GM12878 (cell line): ENCODE measurements at regions not wholly inside any gene's neighbourhood (a gene's known extent, or its start where the extent isn't known, plus 50 kb on each side); places are given as distances from the start of the nearest gene placed in this dataset.

Source experiments
- ATAC-seq: fragments of 200-7000 bp; cut with Tn5 transposase; 3 replicates; pipeline ENCODE4 v1.9.1; 2020; ENCODE audit warnings: mild to moderate bottlenecking, moderate library complexity
- BruUV-seq: library from RNA; stranded (reverse); fragments of 400-500 nt; replicated peaks from 2 replicates; lab custom pipeline; 2021; lab: Mats Ljungman, UMichigan
- CTCF ChIA-PET: fragments of 300-600 bp; sonication (Branson Sonifier 250); formaldehyde crosslinking; extraction: SDS; loops from one replicate; lab custom pipeline; 2021; ENCODE audit warnings: inconsistent platforms; lab: Yijun Ruan, JAX
- POLR2A ChIA-PET: fragments of 350-600 bp; formaldehyde crosslinking; extraction: SDS; loops from one replicate; lab custom pipeline; 2021; ENCODE audit warnings: inconsistent platforms; lab: Charles Lee
- RAD21 ChIA-PET: fragments of 300-600 bp; sonication (Branson Sonifier 250); formaldehyde crosslinking; loops from one replicate; lab custom pipeline; 2023; ENCODE audit warnings: antibody characterized with exemption; ENCODE audit not compliant: unreplicated experiment; lab: Charles Lee
- SMC1A ChIA-PET: fragments of 300-600 bp; sonication (Branson Sonifier 250); formaldehyde crosslinking; loops from one replicate; lab custom pipeline; 2023; ENCODE audit not compliant: unreplicated experiment, uncharacterized antibody; lab: Charles Lee
- DNase-seq: peaks from one replicate; pipeline ENCODE4 v3.0.0-alpha.2; 2011; ENCODE audit warnings: low read depth, low spot score
- FAIRE-seq: peaks from 3 replicates; lab custom pipeline; 2011; peaks lifted over from hg19 to GRCh38; lab: Jason Lieb, UNC
- H2AFZ ChIP-seq: 2 replicates; pipeline ENCODE4 v1.6.0; 2011; ENCODE audit warnings: low read depth, low read length, control low read depth; ENCODE audit not compliant: control insufficient read depth
- H3K27ac ChIP-seq: 2 replicates; pipeline ENCODE4 v1.5.1; 2011; ENCODE audit warnings: control low read depth; ENCODE audit not compliant: control insufficient read depth, insufficient read depth
- H3K27me3 ChIP-seq, 2 experiments: replicated peaks in 1 of 2; 2 replicates each; pipeline versions ENCODE4 v1.6.0 to v1.6.1; 2011; ENCODE audit warnings: low read length in 1 of 2; ENCODE audit not compliant: control insufficient read depth in 2 of 2, insufficient read depth in 2 of 2
- H3K36me3 ChIP-seq, 2 experiments: 2 replicates each; pipeline ENCODE4 v1.5.1; 2011; ENCODE audit warnings: low read length in 1 of 2; ENCODE audit not compliant: control insufficient read depth in 2 of 2, insufficient read depth in 2 of 2
- H3K4me1 ChIP-seq: 2 replicates; pipeline ENCODE4 v1.6.1; 2011; ENCODE audit warnings: mild to moderate bottlenecking, low read length, moderate library complexity, mixed read lengths; ENCODE audit not compliant: control insufficient read depth, insufficient read depth
- H3K4me2 ChIP-seq: 2 replicates; pipeline ENCODE4 v1.6.0; 2011; ENCODE audit warnings: control low read depth; ENCODE audit not compliant: control insufficient read depth, insufficient read depth
- H3K4me3 ChIP-seq: fragments of 200-600 bp; sonication (generic); 2 replicates; pipeline ENCODE4 v1.5.1; 2016
- H3K79me2 ChIP-seq: 2 replicates; pipeline ENCODE4 v1.6.0; 2011; ENCODE audit warnings: low read length; ENCODE audit not compliant: control insufficient read depth, insufficient read depth
- H3K9ac ChIP-seq: 2 replicates; pipeline ENCODE4 v1.8.0; 2011; ENCODE audit warnings: low read length, control low read depth, mixed read lengths; ENCODE audit not compliant: control insufficient read depth, insufficient read depth
- H3K9me3 ChIP-seq: replicated peaks from 3 replicates; pipeline ENCODE4 v1.5.1; 2011; ENCODE audit warnings: mild to moderate bottlenecking, low read length; ENCODE audit not compliant: control insufficient read depth, insufficient read depth
- H4K20me1 ChIP-seq: 2 replicates; pipeline ENCODE4 v1.6.0; 2011; ENCODE audit not compliant: control insufficient read depth, insufficient read depth
- ATF2 ChIP-seq: IDR thresholded peaks from 2 replicates; pipeline ENCODE4 v1.6.1; 2012; ENCODE audit warnings: low read length, inconsistent platforms
- CHD1 ChIP-seq: IDR thresholded peaks from 2 replicates; pipeline ENCODE4 v1.6.1; 2012; ENCODE audit warnings: low read depth, low read length, improper control_type of control experiment
- CTCF ChIP-seq, 3 experiments: IDR thresholded peaks in 2 of 3; conservative IDR thresholded peaks in 1 of 3; 2 replicates each; pipeline ENCODE4 v1.5.1; 2011; ENCODE audit warnings: low read depth in 3 of 3, low read length in 3 of 3, mild to moderate bottlenecking in 3 of 3, control low read depth in 2 of 3, moderate library complexity in 2 of 3, inconsistent platforms in 1 of 3, mixed read lengths in 1 of 3; ENCODE audit not compliant: control insufficient read depth in 2 of 3, insufficient read depth in 1 of 3; ENCODE audit errors: extremely low read depth in 1 of 3
- CUX1 ChIP-seq: IDR thresholded peaks from 2 replicates; pipeline ENCODE4 v1.6.1; 2012; ENCODE audit warnings: improper control_type of control experiment, low read depth, low read length; ENCODE audit not compliant: insufficient replicate concordance
- EZH2 ChIP-seq: IDR thresholded peaks from 2 replicates; pipeline ENCODE4 v1.6.1; 2012; ENCODE audit warnings: low read depth, mild to moderate bottlenecking, control low read depth, inconsistent platforms, low read length, borderline replicate concordance; ENCODE audit not compliant: control insufficient read depth
- HDAC6 ChIP-seq: fragments of 200-600 bp; sonication (generic); IDR thresholded peaks from one replicate; pipeline ENCODE4 v1.8.0; 2017; ENCODE audit warnings: antibody characterized with exemption; ENCODE audit not compliant: unreplicated experiment
- HDGF ChIP-seq: fragments of 450-650 bp; IDR thresholded peaks from 2 replicates; pipeline ENCODE4 v1.6.1; 2016; ENCODE audit warnings: antibody characterized with exemption
- JUND ChIP-seq: IDR thresholded peaks from 2 replicates; pipeline ENCODE4 v1.6.1; 2012; ENCODE audit warnings: low read depth, mild to moderate bottlenecking, low read length, improper control_type of control experiment, moderate library complexity
- NKRF ChIP-seq: fragments of 450-650 bp; conservative IDR thresholded peaks from 2 replicates; pipeline ENCODE4 v1.6.1; 2017; ENCODE audit warnings: mild to moderate bottlenecking, moderate library complexity
- POLR2AphosphoS5 ChIP-seq: IDR thresholded peaks from 2 replicates; pipeline ENCODE4 v1.6.1; 2011; ENCODE audit warnings: mild to moderate bottlenecking, low read length, inconsistent platforms
- RB1 ChIP-seq: fragments of 450-650 bp; formaldehyde crosslinking; IDR thresholded peaks from 2 replicates; pipeline ENCODE4 v1.6.1; 2017; ENCODE audit warnings: mild to moderate bottlenecking, borderline replicate concordance
- RCOR1 ChIP-seq: conservative IDR thresholded peaks from 2 replicates; pipeline ENCODE4 v1.6.1; 2012; ENCODE audit warnings: low read depth, low read length, improper control_type of control experiment
- SMC3 ChIP-seq: IDR thresholded peaks from 2 replicates; pipeline ENCODE4 v1.6.1; 2011; ENCODE audit warnings: low read length, improper control_type of control experiment, borderline replicate concordance
- ZNF274 ChIP-seq: IDR thresholded peaks from one replicate; pipeline ENCODE4 v1.8.0; 2011; ENCODE audit not compliant: insufficient read length, insufficient read depth
- WGBS: methylation state at CpG from one replicate; pipeline ENCODE4 v1.1.6; 2016; ENCODE audit warnings: low lambda C conversion rate; ENCODE audit not compliant: insufficient replicate concordance, insufficient coverage; ENCODE audit errors: missing lambda C conversion rate; 5-methylcytosine and 5-hydroxymethylcytosine counted together
- in situ Hi-C: fragments of 300-500 bp; cut with MboI; formaldehyde crosslinking; loops from 9 replicates; pipeline ENCODE4 v1.14.3; 2018; ENCODE audit warnings: mixed read lengths
- intact Hi-C: fragments of 100-400 bp; cut with micrococcal nuclease; formaldehyde crosslinking; loops from one replicate; pipeline ENCODE4 v1.14.2; 2022; ENCODE audit not compliant: unreplicated experiment

- no peak for TF ChIP-seq EZH2
- TF ChIP-seq CHD1: no peak
- no peak for TF ChIP-seq CTCF (IDR thresholded peaks at IDR 0.05 in 2 of 3, conservative IDR thresholded peaks at IDR 0.05 in 1 of 3; ENCODE audit: control insufficient read depth in 2 of 3, extremely low read depth in 1 of 3, insufficient read depth in 1 of 3, low read depth in 3 of 3, low read length in 3 of 3)
- TF ChIP-seq SMC3: no peak
- no peak for TF ChIP-seq HDAC6
- TF ChIP-seq HDGF: no peak
Measured at GRCh38 chr4:188911199-188911598, 772.0 kb downstream of the TRIML1 start (continued).

GRCh38 chr4:188911707-188912106 is 772.5 kb downstream of the TRIML1 start:
- Histone ChIP-seq H3K4me2 (no peak overlapping the region), H4K20me1 (no peaks in the 10 kb centered on the region), H3K79me2 (no peaks in the 10 kb centered on the region), H3K27ac (no peak overlapping the region), H2AFZ (no peak overlapping the region), H3K27me3 (no peaks in the 10 kb centered on the region), H3K9me3 (no peaks in the 10 kb centered on the region; the same call in 2 of the 3 replicates), H3K4me1 (no peaks in the 10 kb centered on the region), H3K36me3 (no peaks in the 10 kb centered on the region), H3K9ac (no peak overlapping the region), H3K4me3 (no peak overlapping the region)
- ChIA-PET SMC1A (no interaction called here), CTCF (no interaction called here), RAD21 (no interaction called here), POLR2A (no interaction called here)
- no TSS peak for BruUV-seq
- in situ Hi-C loops: no loop called here
- no peak for DNase-seq
- intact Hi-C loops: no loop called here
- no peak for ATAC-seq
- WGBS: 32% methylated on average over 5 of the region's 5 CpGs
- FAIRE-seq: no peak
- no peak for TF ChIP-seq RB1
- TF ChIP-seq POLR2AphosphoS5: no peak
- TF ChIP-seq CUX1: no peak
- TF ChIP-seq NKRF: no peak
- TF ChIP-seq ZNF274: no peak
- TF ChIP-seq ATF2: no peak
- TF ChIP-seq RCOR1: no peak
- no peak for TF ChIP-seq JUND
